Pancreas (tissue), 10 donors: ENCODE measurements at regions not wholly inside any gene's neighbourhood (a gene's known extent, or its start where the extent isn't known, plus 50 kb on each side); places are given as distances from the start of the nearest gene placed in this dataset.

Experiments
- ATAC-seq, 4 donors: fragments of 200-7000 bp; cut with Tn5 transposase; one replicate each; pipeline versions ENCODE4 v1.8.0 to v1.9.1; 2020; ENCODE audit warnings: mild to moderate bottlenecking in 4 of 4, moderate library complexity in 4 of 4
- DNase-seq, 6 donors: peaks; one replicate each; pipeline ENCODE4 v3.0.0-alpha.2; 2020
- FAIRE-seq: peaks from 2 replicates; lab custom pipeline; 2012; peaks lifted over from hg19 to GRCh38; lab: Jason Lieb, UNC
- H3K27ac ChIP-seq, 4 donors: fragments of 200-600 bp; sonication (generic); 1 replicate in 3 of 4; 2 replicates in 1 of 4; pipeline versions ENCODE4 v1.5.0 to v1.8.0; 2020
- H3K27me3 ChIP-seq, 4 donors: fragments of 200-600 bp; one replicate each; pipeline ENCODE4 v1.8.0; 2021
- H3K36me3 ChIP-seq, 3 donors: fragments of 200-600 bp; sonication (generic) in 1 of 3; one replicate each; pipeline versions ENCODE4 v1.5.0 to v1.8.0; 2020 to 2021
- H3K4me1 ChIP-seq, 3 donors: fragments of 200-600 bp; one replicate each; pipeline ENCODE4 v1.8.0; 2021
- H3K4me3 ChIP-seq, 4 donors: fragments of 200-600 bp; sonication (generic) in 2 of 4; one replicate each; pipeline versions ENCODE4 v1.5.0 to v1.8.0; 2020 to 2021
- H3K9me3 ChIP-seq, 4 donors: fragments of 200-600 bp; one replicate each; pipeline ENCODE4 v1.8.0; 2021
- CTCF ChIP-seq, 4 donors: fragments of 200-600 bp; sonication (generic) in 3 of 4; IDR thresholded peaks; one replicate each; pipeline versions ENCODE4 v1.5.0 to v1.8.0; 2021; ENCODE audit warnings: antibody characterized with exemption in 4 of 4
- WGBS, 2 donors: extraction: QIAGEN DNeasy Blood & Tissue Kit; methylation state at CpG; one replicate each; pipeline ENCODE4 v1.1.7; 2013; 5-methylcytosine and 5-hydroxymethylcytosine counted together
- intact Hi-C, 3 donors: fragments of 100-400 bp; cut with DNase I; formaldehyde crosslinking; loops; one replicate each; pipeline versions ENCODE4 v1.11.1 to v1.14.2; 2022
- donor health status: healthy with polysubstance abuse.
- donor health status: DM: no; HTN: no; CAD: no; lungs with moderate emphysema.
- donor health status: DM: no; HTN: no; CAD: no.
- donor health status: control.
- donor health status: control.
- donor health status: Bipolar disorder and iron deficiency.
- donor health status: DM: yes; HTN: yes; CAD: no.
- donor health status: DM: no; HTN: no; CAD: no.
- donor health status: DM: no; HTN: no; CAD: no.
- donor health status: DM: yes; HTN: yes; CAD: no.

- DNase-seq (no peak), FAIRE-seq (no peak), ATAC-seq (no peak)
- Histone ChIP-seq H3K36me3 (no peaks in the 10 kb centered on the region), H3K27me3 (no peaks in the 10 kb centered on the region), H3K27ac (no peak overlapping the region), H3K4me3 (no peak overlapping the region), H3K9me3 (no peaks in the 10 kb centered on the region), H3K4me1 (peaks cover 16 to 65% (median 17%) of the 10 kb centered on the region in 3 donors)
- no peak for TF ChIP-seq CTCF (IDR thresholded peaks at IDR 0.05)
- intact Hi-C loops, result no loop called here
- 53 to 66% methylated on average over 11 of the region's 11 CpGs for WGBS, 2 donors
These were observed 184.4 kb upstream of the KLF14 start for GRCh38 chr7:130918129-130919052.

GRCh38 chr7:130919316-130920103 is 185.5 kb upstream of the KLF14 start:
- Histone ChIP-seq H3K27ac (no peak overlapping the region), H3K27me3 (no peaks in the 10 kb centered on the region), H3K9me3 (no peaks in the 10 kb centered on the region), H3K4me3 (no peak overlapping the region), H3K4me1 (peaks cover 16 to 65% (median 17%) of the 10 kb centered on the region in 3 donors), H3K36me3 (no peaks in the 10 kb centered on the region)
- TF ChIP-seq CTCF (IDR thresholded peaks at IDR 0.05), result no peak
- no peak for DNase-seq
- ATAC-seq, result no peak
- intact Hi-C loops, result no loop called here
- no peak for FAIRE-seq
- 56 to 60% methylated on average over 2 of the region's 2 CpGs for WGBS, 2 donors

- no peak for TF ChIP-seq CTCF (IDR thresholded peaks at IDR 0.05)
- H3K27ac ChIP-seq, result no peak overlapping the region
- no peak for ATAC-seq
These were observed 186.1 kb upstream of the KLF14 start for GRCh38 chr7:130920122-130920521.

GRCh38 chr7:130921391-130922180 is 187.6 kb upstream of the KLF14 start:
- intact Hi-C loops, result no loop called here
- FAIRE-seq, result no peak

More at GRCh38 chr7:130920122-130920521, 186.1 kb upstream of the KLF14 start:
- Histone ChIP-seq H3K9me3 (no peaks in the 10 kb centered on the region), H3K4me1 (peaks cover 16 to 65% (median 17%) of the 10 kb centered on the region in 3 donors), H3K4me3 (no peak overlapping the region), H3K36me3 (no peaks in the 10 kb centered on the region), H3K27me3 (no peaks in the 10 kb centered on the region)
- DNase-seq (no peak), FAIRE-seq (no peak)
- intact Hi-C loops, result no loop called here
- 89 to 94% methylated on average over 3 of the region's 3 CpGs for WGBS, 2 donors

More at GRCh38 chr7:130921391-130922180, 187.6 kb upstream of the KLF14 start:
- Histone ChIP-seq H3K27me3 (no peaks in the 10 kb centered on the region), H3K9me3 (no peaks in the 10 kb centered on the region), H3K4me1 (peaks cover 8 to 61% (median 14%) of the 10 kb centered on the region in 3 donors), H3K27ac (peak overlapping the region in 3 of 4 donors; percentile 6 to 78 (median 53)), H3K36me3 (no peaks in the 10 kb centered on the region), H3K4me3 (peak overlapping the region in 1 of 4 donors; percentile 16)
- DNase-seq (peak in 2 of 6 donors; percentile 37 to 40), ATAC-seq (peak; percentile 49 to 71 (median 58))
- WGBS, 2 donors, result 57 to 69% methylated on average over 23 of the region's 23 CpGs
- TF ChIP-seq CTCF (IDR thresholded peaks at IDR 0.05), result no peak
